Psoas muscle (tissue), 7 donors: ENCODE measurements at regions not wholly inside any gene's neighbourhood (a gene's known extent, or its start where the extent isn't known, plus 50 kb on each side); places are given as distances from the start of the nearest gene placed in this dataset.

Experiments used
- ATAC-seq, 4 donors: fragments of 200-7000 bp; cut with Tn5 transposase; one replicate each; pipeline ENCODE4 v1.9.1; 2020; ENCODE audit warnings: moderate library complexity in 3 of 4, mild to moderate bottlenecking in 2 of 4
- DNase-seq, 2 donors: peaks; one replicate each; pipeline ENCODE4 v3.0.0-alpha.2; 2020
- H3K27ac ChIP-seq: fragments of 200-600 bp; one replicate; pipeline ENCODE4 v1.8.0; 2022
- H3K27me3 ChIP-seq, 3 donors: fragments of 200-600 bp in 1 of 3; one replicate each; pipeline versions ENCODE4 v1.6.1 to v1.8.0; 2013 to 2022; ENCODE audit warnings: low read length in 2 of 3, mild to moderate bottlenecking in 2 of 3, moderate library complexity in 1 of 3; ENCODE audit not compliant: insufficient read depth in 3 of 3
- H3K36me3 ChIP-seq, 2 donors: fragments of 200-600 bp in 1 of 2; one replicate each; pipeline versions ENCODE4 v1.6.1 to v1.8.0; 2013 to 2022; ENCODE audit warnings: low read depth in 1 of 2, mild to moderate bottlenecking in 1 of 2, moderate library complexity in 1 of 2; ENCODE audit not compliant: insufficient read depth in 1 of 2
- H3K4me1 ChIP-seq: fragments of 200-600 bp; one replicate; pipeline ENCODE4 v1.8.0; 2022
- H3K4me3 ChIP-seq: fragments of 200-600 bp; one replicate; pipeline ENCODE4 v1.8.0; 2022; ENCODE audit warnings: mild to moderate bottlenecking
- H3K9me3 ChIP-seq: fragments of 200-600 bp; one replicate; pipeline ENCODE4 v1.8.0; 2022
- CTCF ChIP-seq: fragments of 200-600 bp; IDR thresholded peaks from one replicate; pipeline ENCODE4 v1.8.0; 2022; ENCODE audit warnings: antibody characterized with exemption
- WGBS, 3 donors: extraction: QIAGEN DNeasy Blood & Tissue Kit; methylation state at CpG; one replicate each; pipeline versions ENCODE4 v1.1.6 to v1.1.7; 2013; 5-methylcytosine and 5-hydroxymethylcytosine counted together
- intact Hi-C, 2 donors: fragments of 100-400 bp; cut with DNase I; formaldehyde crosslinking; loops; one replicate each; pipeline versions ENCODE4 v1.11.0 to v1.14.2; 2022
- donor health status: healthy with polysubstance abuse.
- donor health status: DM: no; HTN: no; CAD: no; lungs with moderate emphysema.
- donor health status: Bipolar disorder and iron deficiency.
- donor health status: healthy.
- donor health status: DM: yes; HTN: yes; CAD: no.
- donor health status: DM: no; HTN: no; CAD: no.
- donor health status: DM: yes; HTN: yes; CAD: no.

DNA sequence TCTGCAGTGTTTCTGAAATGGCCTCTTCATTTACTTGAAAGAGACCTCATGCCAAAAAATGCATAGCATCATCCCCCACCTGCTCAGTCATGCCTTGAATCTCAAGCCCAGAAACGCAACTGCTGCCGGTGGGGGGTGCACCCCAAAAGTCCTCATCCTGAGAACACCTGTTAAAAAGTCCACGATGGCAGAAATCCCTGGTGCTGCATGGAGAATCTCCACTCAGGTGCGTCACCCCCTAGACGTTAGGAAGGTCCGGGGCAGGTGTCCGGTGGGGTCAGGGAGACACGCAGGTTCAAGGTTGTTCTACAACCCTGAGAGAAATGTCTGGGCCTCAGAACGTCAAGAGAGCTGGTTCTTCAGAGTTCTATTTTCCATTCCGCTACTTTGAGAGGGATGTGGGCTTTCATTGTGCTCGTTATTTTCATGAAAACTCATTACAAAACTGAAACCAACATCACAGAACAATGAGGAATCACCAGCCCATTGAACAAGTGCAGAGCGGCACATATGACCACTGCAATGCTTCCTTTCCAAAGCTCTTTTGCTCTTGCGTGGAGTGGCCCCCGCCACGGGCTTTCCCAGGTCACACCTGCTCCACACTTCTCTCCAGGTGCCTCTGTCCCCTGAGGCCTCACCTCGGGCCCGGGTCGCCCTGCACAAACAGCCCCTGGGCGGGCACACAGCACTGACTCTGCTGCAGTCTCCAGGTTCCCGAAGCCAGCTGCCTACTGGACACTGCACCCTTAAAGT lies 201.9 kb downstream of the TOMM20 start:
- 68 to 73% (median 71%) methylated on average over 20 of the region's 20 CpGs for WGBS, 3 donors
- intact Hi-C loops: loop anchor here in 1 of 2 donors (5.0 kb wide), 1 partner anchor 36 kb away; no protein-coding TSS in a partner anchor
- Histone ChIP-seq H3K27me3 (no peaks in the 10 kb centered on the region), H3K27ac (peak overlapping the region; percentile 61), H3K4me3 (no peak overlapping the region), H3K9me3 (no peaks in the 10 kb centered on the region), H3K36me3 (no peaks in the 10 kb centered on the region), H3K4me1 (peaks cover 19% of the 10 kb centered on the region)
- no peak for DNase-seq
- ATAC-seq: peak in 1 of 4 donors; percentile 20
- TF ChIP-seq CTCF: no peak

DNA sequence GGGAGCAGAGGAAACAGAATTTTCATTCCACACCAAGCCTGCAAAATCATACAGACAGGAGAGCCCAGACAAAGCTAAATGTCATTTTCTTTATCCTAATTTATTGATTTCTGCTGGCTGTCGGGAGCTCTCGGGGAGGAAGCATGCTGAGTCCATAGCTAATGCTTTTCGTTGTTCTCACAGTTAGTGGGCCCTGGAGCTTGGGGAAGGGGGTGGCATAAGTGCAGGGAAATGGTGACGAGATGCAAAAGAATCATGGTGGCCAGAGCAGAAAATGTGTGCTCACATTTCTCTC lies 202.4 kb downstream of the TOMM20 start:
- Histone ChIP-seq H3K27me3 (no peaks in the 10 kb centered on the region), H3K9me3 (no peaks in the 10 kb centered on the region), H3K36me3 (no peaks in the 10 kb centered on the region), H3K27ac (peak overlapping the region; percentile 61), H3K4me3 (no peak overlapping the region), H3K4me1 (peaks cover 24% of the 10 kb centered on the region)
- WGBS, 3 donors: 44 to 50% (median 48%) methylated on average over 4 of the region's 4 CpGs
- no peak for DNase-seq
- intact Hi-C loops: loop anchor here in 1 of 2 donors (5.0 kb wide), 1 partner anchor 36 kb away; no protein-coding TSS in a partner anchor
- no peak for TF ChIP-seq CTCF
- no peak for ATAC-seq

GRCh38 chr1:234925440-234926263 lies 203.0 kb downstream of the TOMM20 start:
- Histone ChIP-seq H3K4me3 (no peak overlapping the region), H3K36me3 (no peaks in the 10 kb centered on the region), H3K27ac (peak overlapping the region; percentile 61), H3K4me1 (peaks cover 30% of the 10 kb centered on the region), H3K27me3 (no peaks in the 10 kb centered on the region), H3K9me3 (no peaks in the 10 kb centered on the region)
- intact Hi-C loops: loop anchor here in 1 of 2 donors (5.0 kb wide), 1 partner anchor 37 kb away; no protein-coding TSS in a partner anchor
- TF ChIP-seq CTCF: no peak
- WGBS, 3 donors: 57 to 62% (median 58%) methylated on average over 7 of the region's 7 CpGs
- peak; percentile 65 to 80 (median 76) for ATAC-seq
- no peak for DNase-seq

- no peak for DNase-seq
- no peak for ATAC-seq
- H3K4me1 ChIP-seq: peaks cover 30% of the 10 kb centered on the region
- H3K4me3 ChIP-seq: no peak overlapping the region
- no peaks in the 10 kb centered on the region for H3K36me3 ChIP-seq
- no peak for TF ChIP-seq CTCF
- intact Hi-C loops: loop anchor here in 1 of 2 donors (5.0 kb wide), 1 partner anchor 38 kb away; no protein-coding TSS in a partner anchor
- H3K27me3 ChIP-seq: no peaks in the 10 kb centered on the region
- WGBS, 3 donors: 65 to 79% (median 76%) methylated on average over 17 of the region's 17 CpGs
- no peaks in the 10 kb centered on the region for H3K9me3 ChIP-seq
- H3K27ac ChIP-seq: peak overlapping the region; percentile 61
Measured at GRCh38 chr1:234924450-234925355, 203.9 kb downstream of the TOMM20 start.
